ENCODE measurements at regions not wholly inside any gene's neighbourhood (a gene's known extent, or its start where the extent isn't known, plus 50 kb on each side); places are given as distances from the start of the nearest gene placed in this dataset.
A peak's percentile ranks its signal among the peaks of the same experiment; 100 is the strongest.
"Not testable (repeated sequence)": the region's sequence is repeated elsewhere in the genome, so short reads cannot be mapped to it uniquely, and the experiment has no call there.

- DNase-seq, result no peak
Measured at GRCh38 chr3:51588724-51589123, 50.2 kb downstream of the RAD54L2 start.

GRCh38 chr3:51591231-51591630 lies 52.7 kb downstream of the RAD54L2 start:
- peak; percentile 25 for DNase-seq

GRCh38 chr3:51593697-51594096 lies 55.2 kb downstream of the RAD54L2 start:
- DNase-seq, result no peak

GRCh38 chr3:51599638-51600037 lies 61.1 kb downstream of the RAD54L2 start:
- not testable (repeated sequence) for DNase-seq

GRCh38 chr3:51604212-51604611 lies 65.7 kb downstream of the RAD54L2 start:
- DNase-seq, result no peak

GRCh38 chr3:51605938-51606337 lies 65.1 kb upstream of the TEX264 start:
- no peak for DNase-seq

GRCh38 chr3:51606871-51607270 lies 64.2 kb upstream of the TEX264 start:
- not testable (repeated sequence) for DNase-seq

- not testable (repeated sequence) for DNase-seq
Measured at GRCh38 chr3:51607591-51608325, 63.3 kb upstream of the TEX264 start.

- no peak for DNase-seq
Measured at GRCh38 chr3:51610708-51611107, 60.3 kb upstream of the TEX264 start.

- DNase-seq, result no peak
Measured at GRCh38 chr3:51617597-51617996, 53.5 kb upstream of the TEX264 start.

GRCh38 chr3:51618038-51618437 lies 53.0 kb upstream of the TEX264 start:
- peak; percentile 12 for DNase-seq

GRCh38 chr3:51618496-51618895 lies 52.6 kb upstream of the TEX264 start:
- DNase-seq, result no peak

- DNase-seq, result no peak
Measured at GRCh38 chr3:51619983-51620382, 51.1 kb upstream of the TEX264 start.

GRCh38 chr3:51620543-51620942 lies 50.5 kb upstream of the TEX264 start:
- peak; percentile 65 for DNase-seq

- peak; percentile 45 for DNase-seq
Measured at GRCh38 chr3:51621091-51621892, 49.8 kb upstream of the TEX264 start.
